Naive thymus-derived CD8-positive, alpha-beta T cell (primary cell): ENCODE measurements at regions not wholly inside any gene's neighbourhood (a gene's known extent, or its start where the extent isn't known, plus 50 kb on each side); places are given as distances from the start of the nearest gene placed in this dataset.
A peak's percentile ranks its signal among the peaks of the same experiment; 100 is the strongest.

Source experiments
- ATAC-seq, 2 donors: fragments of 150-1000 bp; cut with Tn5 transposase in 1 of 2; sonication (Bioruptor Pico), chemical (Tn5 transposase) in 1 of 2; 1 replicate in 1 of 2; 2 replicates in 1 of 2; pipeline ENCODE4 v1.10.0; 2021; ENCODE audit warnings: mild to moderate bottlenecking in 2 of 2, moderate library complexity in 2 of 2
- POLR2A ChIA-PET: fragments of 350-600 bp; sonication (Branson Sonifier 250); formaldehyde crosslinking; loops from one replicate; lab custom pipeline; 2021; ENCODE audit warnings: antibody characterized with exemption; lab: Charles Lee
- DNase-seq, 10 donors: peaks; one replicate each; pipeline versions ENCODE4 v3.0.0 to v3.0.0-alpha.2; 2020 to 2022
- H3K27ac Mint-ChIP-seq, 10 donors: one replicate each; pipeline ENCODE4 v1.8.0; 2020 to 2022; ENCODE audit warnings: mild to moderate bottlenecking in 10 of 10, mixed read lengths in 10 of 10, moderate library complexity in 4 of 10, inconsistent platforms in 1 of 10
- H3K27me3 Mint-ChIP-seq, 5 donors: one replicate each; pipeline ENCODE4 v1.8.0; 2021 to 2022; ENCODE audit warnings: mixed read lengths in 5 of 5
- H3K36me3 Mint-ChIP-seq, 3 donors: one replicate each; pipeline ENCODE4 v1.8.0; 2020 to 2022; ENCODE audit warnings: mixed read lengths in 3 of 3, mild to moderate bottlenecking in 2 of 3, inconsistent platforms in 1 of 3
- H3K4me1 Mint-ChIP-seq, 4 donors: one replicate each; pipeline ENCODE4 v1.8.0; 2021 to 2022; ENCODE audit warnings: mixed read lengths in 4 of 4
- H3K4me3 Mint-ChIP-seq, 10 donors: one replicate each; pipeline ENCODE4 v1.8.0; 2020 to 2022; ENCODE audit warnings: mild to moderate bottlenecking in 10 of 10, mixed read lengths in 10 of 10, moderate library complexity in 6 of 10, inconsistent platforms in 1 of 10
- H3K9me3 Mint-ChIP-seq, 9 donors: one replicate each; pipeline ENCODE4 v1.8.0; 2020 to 2022; ENCODE audit warnings: mixed read lengths in 9 of 9, mild to moderate bottlenecking in 3 of 9, inconsistent platforms in 1 of 9, moderate library complexity in 1 of 9

DNA sequence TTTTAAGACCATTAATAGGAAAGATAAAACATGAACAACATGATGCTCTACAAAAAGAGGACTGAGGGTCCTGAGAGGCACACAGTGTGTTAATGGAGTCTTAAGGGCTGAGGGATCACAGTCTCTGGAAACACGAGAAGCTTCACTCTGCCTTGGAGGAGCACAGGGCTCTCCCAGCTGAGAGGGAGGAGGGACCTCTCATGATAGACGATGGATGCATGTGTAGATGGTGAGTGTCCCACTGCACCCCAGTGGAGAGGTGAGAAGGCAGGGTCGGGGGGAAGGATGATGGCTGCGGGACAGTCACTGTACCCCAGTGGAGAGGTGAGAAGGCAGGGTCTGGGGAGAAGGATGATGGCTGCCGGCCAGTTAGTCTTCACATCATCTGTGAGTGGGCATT is 613.4 kb downstream of the IRX1 start:
- H3K4me1 Mint-ChIP-seq: no peaks in the 10 kb centered on the region
- H3K27ac Mint-ChIP-seq: no peak overlapping the region
- H3K27me3 Mint-ChIP-seq: no peaks in the 10 kb centered on the region
- POLR2A ChIA-PET: no interaction called here
- ATAC-seq (no peak), DNase-seq (no peak)
- no peak overlapping the region for H3K4me3 Mint-ChIP-seq
- H3K36me3 Mint-ChIP-seq: peaks cover 0 to 2% (median 0%) of the 10 kb centered on the region in 3 donors
- peaks cover 0 to 18% (median 0%) of the 10 kb centered on the region in 9 donors for H3K9me3 Mint-ChIP-seq

DNA sequence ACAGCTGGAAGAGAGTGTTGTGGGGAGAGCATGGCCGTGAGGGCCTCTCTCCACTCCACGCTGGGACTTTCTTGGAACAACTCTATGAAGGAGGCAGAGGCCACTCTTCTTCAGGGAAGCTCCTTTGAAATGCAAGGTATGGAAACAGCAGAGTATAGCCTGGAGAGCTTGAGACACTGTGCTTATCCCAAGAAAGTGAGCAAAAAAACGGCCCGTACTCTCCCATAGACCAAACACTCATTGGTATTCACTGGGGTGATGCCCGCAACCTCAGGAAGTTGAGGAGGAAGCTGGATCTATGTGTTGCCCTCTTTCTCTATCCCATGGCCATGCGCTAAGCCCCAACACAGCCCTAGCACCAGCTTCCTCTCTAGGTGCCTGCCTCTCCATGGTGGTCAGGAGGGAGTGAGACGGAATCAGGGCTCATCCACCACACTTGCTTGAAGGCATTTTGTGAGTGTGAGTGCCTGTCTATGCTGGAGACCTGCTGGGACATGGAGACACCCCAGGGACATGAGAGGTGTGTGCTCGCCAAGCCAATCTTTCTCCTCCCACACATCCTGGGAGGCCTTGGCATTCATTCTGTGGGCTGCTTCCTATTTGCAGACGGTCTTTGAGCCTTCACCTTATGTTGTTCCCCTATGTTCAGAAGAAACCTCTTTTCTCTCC is 616.6 kb downstream of the IRX1 start:
- ATAC-seq: no peak
- Mint-ChIP-seq H3K27me3 (no peaks in the 10 kb centered on the region), H3K4me3 (no peak overlapping the region), H3K4me1 (no peaks in the 10 kb centered on the region), H3K9me3 (peaks cover 0 to 28% (median 0%) of the 10 kb centered on the region in 9 donors), H3K27ac (no peak overlapping the region), H3K36me3 (peaks cover 0 to 2% (median 0%) of the 10 kb centered on the region in 3 donors)
- no peak for DNase-seq
- POLR2A ChIA-PET: no interaction called here

- Mint-ChIP-seq H3K36me3 (peaks cover 0 to 2% (median 0%) of the 10 kb centered on the region in 3 donors), H3K9me3 (peaks cover 0 to 22% (median 0%) of the 10 kb centered on the region in 9 donors), H3K4me1 (no peaks in the 10 kb centered on the region), H3K4me3 (no peak overlapping the region), H3K27me3 (no peaks in the 10 kb centered on the region), H3K27ac (no peak overlapping the region)
- DNase-seq (no peak), ATAC-seq (no peak)
- POLR2A ChIA-PET: no interaction called here
These were observed 617.6 kb downstream of the IRX1 start for GRCh38 chr5:4212981-4213819.

DNA sequence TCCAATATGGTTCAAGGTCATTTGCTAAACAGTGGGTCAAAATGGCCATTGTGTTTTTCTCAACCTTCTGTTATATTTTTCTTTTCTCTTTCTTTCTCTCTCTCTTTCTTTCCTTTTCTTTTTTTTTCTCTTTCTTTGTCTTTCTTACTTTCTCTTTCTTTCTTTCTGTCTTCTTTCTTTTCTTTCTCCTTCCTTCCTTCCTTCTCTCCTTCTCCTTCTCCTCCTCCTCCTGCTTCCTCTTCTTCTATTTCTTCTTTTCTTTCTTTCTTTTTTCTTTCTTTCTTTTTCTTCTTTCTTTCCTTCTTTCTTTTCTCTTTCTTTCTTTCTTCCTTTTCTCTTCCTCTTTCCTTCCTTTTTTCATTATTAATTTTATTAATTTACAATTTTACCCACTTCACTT is 619.5 kb downstream of the IRX1 start:
- Mint-ChIP-seq H3K4me1 (no peaks in the 10 kb centered on the region), H3K9me3 (peaks cover 0 to 9% (median 0%) of the 10 kb centered on the region in 9 donors), H3K27ac (peak overlapping the region in 1 of 10 donors; percentile 29), H3K4me3 (no peak overlapping the region), H3K27me3 (no peaks in the 10 kb centered on the region), H3K36me3 (peaks cover 0 to 2% (median 0%) of the 10 kb centered on the region in 3 donors)
- DNase-seq: no peak
- no peak for ATAC-seq
- POLR2A ChIA-PET: no interaction called here

DNA sequence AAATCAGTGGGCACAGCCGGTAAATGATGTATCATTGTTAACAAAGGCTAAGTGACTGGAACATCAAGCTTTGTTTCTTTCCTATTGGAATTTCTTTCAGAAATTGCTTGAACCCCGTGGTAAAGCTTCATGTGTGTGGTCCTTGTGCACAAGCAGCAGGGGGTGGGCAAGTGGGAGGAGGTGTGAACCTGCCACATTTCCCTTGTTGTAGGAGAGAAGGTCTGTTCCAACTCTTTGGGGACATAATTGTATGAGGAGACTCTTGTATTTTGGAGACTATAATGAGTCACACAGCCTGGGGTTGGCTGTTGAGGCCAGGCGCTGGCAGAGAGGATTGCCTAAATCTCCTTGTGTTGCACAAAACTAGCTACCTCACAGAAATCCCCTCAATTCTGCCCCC is 620.5 kb downstream of the IRX1 start:
- Mint-ChIP-seq H3K9me3 (peaks cover 0 to 9% (median 0%) of the 10 kb centered on the region in 9 donors), H3K4me3 (no peak overlapping the region), H3K27me3 (no peaks in the 10 kb centered on the region), H3K27ac (no peak overlapping the region), H3K4me1 (no peaks in the 10 kb centered on the region), H3K36me3 (peaks cover 0 to 2% (median 0%) of the 10 kb centered on the region in 3 donors)
- no peak for ATAC-seq
- POLR2A ChIA-PET: no interaction called here
- DNase-seq: no peak

DNA sequence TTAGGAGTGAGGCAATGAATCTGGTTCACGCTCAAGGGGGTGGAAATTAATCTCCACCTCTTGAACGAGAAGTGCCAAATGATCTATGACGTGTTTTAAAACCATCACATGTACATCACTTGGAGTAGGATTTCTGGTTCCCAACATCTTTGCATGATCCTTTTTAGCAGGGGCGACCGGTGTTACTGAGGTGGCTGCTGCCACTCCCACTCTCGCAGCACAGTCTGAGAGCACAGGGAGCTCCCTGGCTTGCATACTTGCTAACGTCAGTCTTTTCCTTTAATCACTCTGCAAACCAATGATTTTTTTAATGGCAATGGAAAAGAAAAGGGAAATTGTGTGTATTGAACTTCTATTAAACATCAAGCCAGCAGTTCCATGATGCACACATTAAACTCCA is 624.4 kb downstream of the IRX1 start:
- Mint-ChIP-seq H3K27ac (no peak overlapping the region), H3K4me3 (no peak overlapping the region), H3K4me1 (no peaks in the 10 kb centered on the region), H3K9me3 (peaks cover 0 to 7% (median 0%) of the 10 kb centered on the region in 9 donors), H3K36me3 (no peaks in the 10 kb centered on the region), H3K27me3 (no peaks in the 10 kb centered on the region)
- ATAC-seq (no peak), DNase-seq (no peak)
- POLR2A ChIA-PET: no interaction called here

DNA sequence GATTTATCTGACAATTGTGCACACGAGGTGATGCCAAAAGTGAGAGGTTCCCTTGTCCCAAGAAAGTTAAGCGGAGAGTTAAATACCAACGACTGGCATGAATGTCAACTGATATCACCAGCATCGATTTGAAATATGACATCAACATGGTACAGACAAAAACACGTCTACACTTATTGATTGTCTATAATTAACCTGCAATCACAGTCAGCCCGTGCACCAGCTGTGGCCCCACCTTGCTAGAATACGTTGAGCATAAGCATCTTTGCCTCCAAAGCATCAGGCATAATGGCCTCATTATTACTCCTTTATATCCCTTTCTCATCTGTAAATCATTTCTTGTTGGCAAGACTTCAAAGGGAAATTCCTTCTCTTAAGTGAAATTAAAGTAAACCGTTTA is 625.4 kb downstream of the IRX1 start:
- H3K27ac Mint-ChIP-seq: no peak overlapping the region
- H3K4me1 Mint-ChIP-seq: no peaks in the 10 kb centered on the region
- H3K36me3 Mint-ChIP-seq: no peaks in the 10 kb centered on the region
- DNase-seq (no peak), ATAC-seq (no peak)
- H3K9me3 Mint-ChIP-seq: peaks cover 0 to 7% (median 0%) of the 10 kb centered on the region in 9 donors
- no peak overlapping the region for H3K4me3 Mint-ChIP-seq
- POLR2A ChIA-PET: no interaction called here
- H3K27me3 Mint-ChIP-seq: no peaks in the 10 kb centered on the region

- peak overlapping the region in 1 of 10 donors; percentile 23 for H3K27ac Mint-ChIP-seq
- POLR2A ChIA-PET: no interaction called here
- H3K36me3 Mint-ChIP-seq: no peaks in the 10 kb centered on the region
- H3K4me3 Mint-ChIP-seq: no peak overlapping the region
- ATAC-seq: no peak
- H3K9me3 Mint-ChIP-seq: peaks cover 0 to 7% (median 0%) of the 10 kb centered on the region in 9 donors
- DNase-seq: no peak
- H3K27me3 Mint-ChIP-seq: peaks cover 0 to 2% (median 0%) of the 10 kb centered on the region in 5 donors
- H3K4me1 Mint-ChIP-seq: no peaks in the 10 kb centered on the region
These were observed 626.5 kb downstream of the IRX1 start for GRCh38 chr5:4222147-4222546.

GRCh38 chr5:4222821-4223220 is 627.2 kb downstream of the IRX1 start:
- H3K27me3 Mint-ChIP-seq: peaks cover 0 to 2% (median 0%) of the 10 kb centered on the region in 5 donors
- no peak overlapping the region for H3K27ac Mint-ChIP-seq
- peaks cover 0 to 7% (median 0%) of the 10 kb centered on the region in 9 donors for H3K9me3 Mint-ChIP-seq
- POLR2A ChIA-PET: no interaction called here
- no peaks in the 10 kb centered on the region for H3K4me1 Mint-ChIP-seq
- no peaks in the 10 kb centered on the region for H3K36me3 Mint-ChIP-seq
- ATAC-seq: no peak
- DNase-seq: no peak
- no peak overlapping the region for H3K4me3 Mint-ChIP-seq

GRCh38 chr5:4225741-4226140 is 630.1 kb downstream of the IRX1 start:
- Mint-ChIP-seq H3K27ac (no peak overlapping the region), H3K36me3 (no peaks in the 10 kb centered on the region), H3K27me3 (peaks cover 0 to 2% (median 0%) of the 10 kb centered on the region in 5 donors), H3K4me1 (peaks cover 0 to 3% (median 0%) of the 10 kb centered on the region in 4 donors), H3K9me3 (peaks cover 0 to 7% (median 0%) of the 10 kb centered on the region in 9 donors), H3K4me3 (no peak overlapping the region)
- DNase-seq (no peak), ATAC-seq (no peak)
- POLR2A ChIA-PET: no interaction called here

DNA sequence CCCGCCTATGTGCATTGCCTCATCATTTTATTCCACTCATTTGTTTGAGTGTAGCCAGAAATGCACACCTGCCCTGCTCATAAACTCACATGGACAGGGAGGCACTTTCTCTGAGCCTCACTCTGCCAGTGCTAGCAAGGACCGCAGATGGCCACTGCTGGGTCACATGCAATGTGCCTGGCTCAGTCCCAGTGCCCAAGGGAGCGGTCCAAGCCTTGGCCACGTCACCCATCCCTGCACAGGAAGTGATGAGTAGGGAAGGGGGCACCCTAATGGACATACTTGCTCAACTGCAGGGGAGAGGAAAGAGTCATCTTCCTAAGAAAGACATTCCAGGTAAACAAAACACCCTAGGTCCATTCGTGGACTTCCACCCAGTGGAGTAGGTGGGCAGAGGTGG is 630.9 kb downstream of the IRX1 start:
- peaks cover 0 to 3% (median 0%) of the 10 kb centered on the region in 9 donors for H3K9me3 Mint-ChIP-seq
- H3K27me3 Mint-ChIP-seq: peaks cover 0 to 2% (median 0%) of the 10 kb centered on the region in 5 donors
- no peaks in the 10 kb centered on the region for H3K36me3 Mint-ChIP-seq
- POLR2A ChIA-PET: no interaction called here
- ATAC-seq: no peak
- H3K27ac Mint-ChIP-seq: no peak overlapping the region
- H3K4me1 Mint-ChIP-seq: peaks cover 0 to 3% (median 0%) of the 10 kb centered on the region in 4 donors
- H3K4me3 Mint-ChIP-seq: no peak overlapping the region
- DNase-seq: no peak

DNA sequence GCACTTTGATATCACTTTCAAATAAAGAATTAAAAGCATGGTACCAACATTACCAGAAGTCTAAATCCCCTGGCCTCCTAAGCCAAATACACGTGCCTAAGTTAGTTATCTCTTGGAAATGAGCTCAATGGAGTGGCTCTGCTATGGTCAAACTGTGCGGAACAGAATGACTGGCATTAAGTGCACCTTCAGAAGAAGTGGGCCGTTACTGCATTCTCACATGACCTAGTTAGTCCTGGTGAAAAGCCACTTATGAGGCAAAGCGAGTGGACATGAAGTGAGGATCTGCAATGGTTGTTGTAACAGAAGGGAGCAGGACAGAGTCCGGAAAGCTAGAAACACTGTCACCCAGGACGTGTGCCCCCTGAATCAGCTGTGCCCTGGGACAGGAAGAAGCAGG is 633.1 kb downstream of the IRX1 start:
- Mint-ChIP-seq H3K36me3 (no peaks in the 10 kb centered on the region), H3K4me1 (peaks cover 0 to 3% (median 0%) of the 10 kb centered on the region in 4 donors), H3K27me3 (peaks cover 0 to 2% (median 0%) of the 10 kb centered on the region in 5 donors), H3K4me3 (no peak overlapping the region), H3K27ac (no peak overlapping the region), H3K9me3 (peaks cover 1 to 12% (median 7%) of the 10 kb centered on the region in 9 donors)
- POLR2A ChIA-PET: no interaction called here
- DNase-seq (no peak), ATAC-seq (no peak)
